Upper lobe of left lung (tissue), 4 donors: ENCODE measurements at regions not wholly inside any gene's neighbourhood (a gene's known extent, or its start where the extent isn't known, plus 50 kb on each side); places are given as distances from the start of the nearest gene placed in this dataset.

Experiments used
- CTCF ChIP-seq, 6 experiments: fragments of 450-650 bp in 4 of 6; fragments of 200-600 bp in 2 of 6; sonication (generic) in 2 of 6; IDR thresholded peaks; one replicate each; pipeline ENCODE4 v1.5.1; 2016 to 2019; ENCODE audit warnings: antibody characterized with exemption in 6 of 6
- EP300 ChIP-seq, 4 donors: sonication (generic); formaldehyde crosslinking; IDR thresholded peaks; one replicate each; pipeline ENCODE4 v1.5.1; 2017; ENCODE audit warnings: antibody characterized with exemption in 4 of 4, control low read depth in 2 of 4
- POLR2A ChIP-seq, 4 donors: fragments of 450-650 bp; IDR thresholded peaks; one replicate each; pipeline ENCODE4 v1.5.1; 2016 to 2017; ENCODE audit warnings: antibody characterized with exemption in 4 of 4, mild to moderate bottlenecking in 2 of 4
- POLR2AphosphoS5 ChIP-seq, 2 donors: sonication (generic); formaldehyde crosslinking; IDR thresholded peaks; one replicate each; pipeline ENCODE4 v1.5.1; 2017; ENCODE audit warnings: antibody characterized with exemption in 2 of 2

GRCh38 chr5:144084971-144085370 lies 85.5 kb downstream of the YIPF5 start:
- TF ChIP-seq CTCF (IDR thresholded peaks at IDR 0.05) (no peak), POLR2A (IDR thresholded peaks at IDR 0.05) (no peak), EP300 (IDR thresholded peaks at IDR 0.05) (no peak), POLR2AphosphoS5 (IDR thresholded peaks at IDR 0.05) (no peak)
